HG02642 (cell line): ENCODE measurements at regions not wholly inside any gene's neighbourhood (a gene's known extent, or its start where the extent isn't known, plus 50 kb on each side); places are given as distances from the start of the nearest gene placed in this dataset.
"Not testable (repeated sequence)": the region's sequence is repeated elsewhere in the genome, so short reads cannot be mapped to it uniquely, and the experiment has no call there.

ENCODE experiments used
- ATAC-seq: cut with Tn5 transposase; IDR thresholded peaks from one replicate; pipeline ENCODE4 v1.9.1; 2021; ENCODE audit warnings: mild to moderate bottlenecking; ENCODE audit not compliant: unreplicated experiment, poor library complexity

- not testable (repeated sequence) for ATAC-seq
These were observed 103.2 kb upstream of the MED13L start for GRCh38 chr12:116380740-116381139.

- no peak for ATAC-seq
These were observed 103.8 kb upstream of the MED13L start for GRCh38 chr12:116381240-116381743.

GRCh38 chr12:116381744-116382685 lies 104.5 kb upstream of the MED13L start:
- no peak for ATAC-seq

GRCh38 chr12:116382686-116383530 lies 105.4 kb upstream of the MED13L start:
- no peak for ATAC-seq

- ATAC-seq = no peak
These were observed 106.7 kb upstream of the MED13L start for GRCh38 chr12:116384175-116384574.

- ATAC-seq = no peak
These were observed 107.4 kb upstream of the MED13L start for GRCh38 chr12:116384691-116385485.

GRCh38 chr12:116385486-116386217 lies 108.2 kb upstream of the MED13L start:
- ATAC-seq = no peak

- no peak for ATAC-seq
These were observed 111.8 kb upstream of the MED13L start for GRCh38 chr12:116389326-116389725.

GRCh38 chr12:116389990-116390389 lies 112.5 kb upstream of the MED13L start:
- no peak for ATAC-seq

GRCh38 chr12:116390401-116391335 lies 113.2 kb upstream of the MED13L start:
- no peak for ATAC-seq

- no peak for ATAC-seq
These were observed 114.0 kb upstream of the MED13L start for GRCh38 chr12:116391501-116391900.

GRCh38 chr12:116392061-116392460 lies 114.6 kb upstream of the MED13L start:
- ATAC-seq = no peak

GRCh38 chr12:116393255-116393654 lies 115.8 kb upstream of the MED13L start:
- ATAC-seq = no peak

- no peak for ATAC-seq
These were observed 116.6 kb upstream of the MED13L start for GRCh38 chr12:116393859-116394650.

GRCh38 chr12:116395396-116395795 lies 117.9 kb upstream of the MED13L start:
- ATAC-seq = no peak

- no peak for ATAC-seq
These were observed 119.7 kb upstream of the MED13L start for GRCh38 chr12:116397148-116397547.

GRCh38 chr12:116398193-116398592 lies 120.7 kb upstream of the MED13L start:
- ATAC-seq = no peak

GRCh38 chr12:116399055-116399454 lies 121.6 kb upstream of the MED13L start:
- ATAC-seq = no peak
